GM12872 (cell line): ENCODE measurements at regions not wholly inside any gene's neighbourhood (a gene's known extent, or its start where the extent isn't known, plus 50 kb on each side); places are given as distances from the start of the nearest gene placed in this dataset.

ENCODE experiments used
- CTCF ChIP-seq: IDR thresholded peaks from 3 replicates; pipeline ENCODE4 v1.5.1; 2011; ENCODE audit warnings: low read depth, mild to moderate bottlenecking, low read length, moderate library complexity; ENCODE audit not compliant: insufficient read depth

GRCh38 chr18:78511666-78512601 lies 467.7 kb upstream of the SALL3 start:
- TF ChIP-seq CTCF: no peak

GRCh38 chr18:78514910-78515670 lies 464.5 kb upstream of the SALL3 start:
- no peak for TF ChIP-seq CTCF

- TF ChIP-seq CTCF: no peak
Measured at GRCh38 chr18:78517328-78517727, 462.3 kb upstream of the SALL3 start.

- TF ChIP-seq CTCF: no peak
Measured at GRCh38 chr18:78517973-78518372, 461.6 kb upstream of the SALL3 start.

GRCh38 chr18:78518805-78519204 lies 460.8 kb upstream of the SALL3 start:
- no peak for TF ChIP-seq CTCF

GRCh38 chr18:78519394-78520062 lies 460.1 kb upstream of the SALL3 start:
- no peak for TF ChIP-seq CTCF

- no peak for TF ChIP-seq CTCF
Measured at GRCh38 chr18:78521136-78521535, 458.5 kb upstream of the SALL3 start.
